T47D (cell line): ENCODE measurements at regions not wholly inside any gene's neighbourhood (a gene's known extent, or its start where the extent isn't known, plus 50 kb on each side); places are given as distances from the start of the nearest gene placed in this dataset.

ENCODE experiments used
- DNase-seq, 2 experiments: peaks; one replicate each; pipeline versions ENCODE4 v3.0.0 to v3.0.0-alpha.2; 2011 to 2012; ENCODE audit warnings: low read depth in 1 of 2, low spot score in 1 of 2
- JUND ChIP-seq: IDR thresholded peaks from 2 replicates; pipeline ENCODE4 v1.6.1; 2012; ENCODE audit warnings: low read depth
- in situ Hi-C: cut with HindIII; loops from 2 replicates; pipeline ENCODE4 v1.10.0; 2016; ENCODE audit warnings: low sequenced_read_pairs, low pct_unique_long_range_greater_than_20kb

- no peak for TF ChIP-seq JUND
- peak in 1 of 2 experiments; percentile 67 for DNase-seq
- in situ Hi-C loops, result no loop called here
Measured at GRCh38 chr10:8435186-8436055, 380.9 kb downstream of the GATA3 start.

- in situ Hi-C loops, result no loop called here
- TF ChIP-seq JUND, result no peak
- no peak for DNase-seq
Measured at GRCh38 chr10:8437896-8438295, 383.4 kb downstream of the GATA3 start.

GRCh38 chr10:8438603-8439002 lies 384.1 kb downstream of the GATA3 start:
- in situ Hi-C loops, result no loop called here
- no peak for TF ChIP-seq JUND
- DNase-seq, result no peak

GRCh38 chr10:8439040-8439439 lies 384.6 kb downstream of the GATA3 start:
- no peak for TF ChIP-seq JUND
- DNase-seq, result peak in 1 of 2 experiments; percentile 47
- in situ Hi-C loops, result no loop called here

- in situ Hi-C loops, result no loop called here
- TF ChIP-seq JUND, result no peak
- DNase-seq, result no peak
Measured at GRCh38 chr10:8444630-8445029, 390.1 kb downstream of the GATA3 start.

- in situ Hi-C loops, result no loop called here
- no peak for DNase-seq
- TF ChIP-seq JUND, result no peak
Measured at GRCh38 chr10:8445353-8445752, 390.9 kb downstream of the GATA3 start.

- TF ChIP-seq JUND, result no peak
- in situ Hi-C loops, result no loop called here
- no peak for DNase-seq
Measured at GRCh38 chr10:8449909-8450308, 395.4 kb downstream of the GATA3 start.

GRCh38 chr10:8453587-8453986 lies 399.1 kb downstream of the GATA3 start:
- in situ Hi-C loops, result no loop called here
- TF ChIP-seq JUND, result no peak
- DNase-seq, result no peak

GRCh38 chr10:8454357-8454756 lies 399.9 kb downstream of the GATA3 start:
- in situ Hi-C loops, result no loop called here
- peak in 1 of 2 experiments; percentile 24 for DNase-seq
- no peak for TF ChIP-seq JUND

- TF ChIP-seq JUND, result no peak
- no peak for DNase-seq
- in situ Hi-C loops, result no loop called here
Measured at GRCh38 chr10:8455181-8455580, 400.7 kb downstream of the GATA3 start.

- no peak for TF ChIP-seq JUND
- no peak for DNase-seq
- in situ Hi-C loops, result no loop called here
Measured at GRCh38 chr10:8456386-8456785, 401.9 kb downstream of the GATA3 start.

- no peak for DNase-seq
- in situ Hi-C loops, result no loop called here
- no peak for TF ChIP-seq JUND
Measured at GRCh38 chr10:8460626-8461025, 406.1 kb downstream of the GATA3 start.

- no peak for DNase-seq
- in situ Hi-C loops, result no loop called here
- no peak for TF ChIP-seq JUND
Measured at GRCh38 chr10:8462565-8462964, 408.1 kb downstream of the GATA3 start.

GRCh38 chr10:8463853-8464252 lies 409.4 kb downstream of the GATA3 start:
- in situ Hi-C loops, result no loop called here
- DNase-seq, result no peak
- TF ChIP-seq JUND, result no peak
